Body of pancreas (tissue), 4 donors: ENCODE measurements at regions not wholly inside any gene's neighbourhood (a gene's known extent, or its start where the extent isn't known, plus 50 kb on each side); places are given as distances from the start of the nearest gene placed in this dataset.

Source experiments
- ATAC-seq: fragments of 150-250 bp; one replicate; pipeline ENCODE4 v1.9.1; 2016
- DNase-seq, 4 donors: peaks; one replicate each; pipeline ENCODE4 v3.0.0-alpha.2; 2019
- H3K27ac ChIP-seq, 4 donors: fragments of 200-600 bp; sonication (generic); 1 replicate in 3 of 4; 2 replicates in 1 of 4; pipeline versions ENCODE4 v1.5.1 to v1.6.1; 2016 to 2019; ENCODE audit warnings: mild to moderate bottlenecking in 1 of 4, mixed read lengths in 1 of 4, moderate library complexity in 1 of 4
- H3K27me3 ChIP-seq, 2 donors: fragments of 200-600 bp; sonication (generic); one replicate each; pipeline ENCODE4 v1.6.0; 2016; ENCODE audit warnings: mild to moderate bottlenecking in 1 of 2
- H3K36me3 ChIP-seq, 2 donors: fragments of 200-600 bp; sonication (generic); replicated peaks in 1 of 2; 2 replicates each; pipeline ENCODE4 v1.5.1; 2016; ENCODE audit warnings: low read depth in 2 of 2; ENCODE audit not compliant: insufficient read depth in 1 of 2
- H3K4me1 ChIP-seq: fragments of 200-600 bp; sonication (generic); one replicate; pipeline ENCODE4 v1.6.0; 2016
- H3K4me3 ChIP-seq, 2 donors: fragments of 200-600 bp; sonication (generic); 1 replicate in 1 of 2; 2 replicates in 1 of 2; pipeline ENCODE4 v1.5.1; 2016 to 2019
- H3K9me3 ChIP-seq, 3 donors: fragments of 200-600 bp; sonication (generic); 1 replicate in 2 of 3; 2 replicates in 1 of 3; pipeline ENCODE4 v1.5.1; 2016
- POLR2A ChIP-seq, 3 donors: fragments of 450-650 bp; IDR thresholded peaks; one replicate each; pipeline ENCODE4 v1.6.1; 2016; ENCODE audit warnings: antibody characterized with exemption in 3 of 3, mild to moderate bottlenecking in 2 of 3
- whole genome bisulfite sequencing, 2 donors: methylation state at CpG; one replicate each; pipeline ENCODE4 v1.1.5; 2017; 5-methylcytosine and 5-hydroxymethylcytosine counted together
- intact Hi-C: fragments of 100-400 bp; cut with DNase I; formaldehyde crosslinking; loops from one replicate; pipeline ENCODE4 v1.15.1; 2023
- TF ChIP-seq, protein P1 (sequence below), 7 experiments: fragments of 450-650 bp in 4 of 7; fragments of 200-600 bp in 3 of 7; sonication (generic) in 3 of 7; IDR thresholded peaks; one replicate each; pipeline ENCODE4 v1.5.1; 2016 to 2019; ENCODE audit warnings: antibody characterized with exemption in 7 of 7

DNA sequence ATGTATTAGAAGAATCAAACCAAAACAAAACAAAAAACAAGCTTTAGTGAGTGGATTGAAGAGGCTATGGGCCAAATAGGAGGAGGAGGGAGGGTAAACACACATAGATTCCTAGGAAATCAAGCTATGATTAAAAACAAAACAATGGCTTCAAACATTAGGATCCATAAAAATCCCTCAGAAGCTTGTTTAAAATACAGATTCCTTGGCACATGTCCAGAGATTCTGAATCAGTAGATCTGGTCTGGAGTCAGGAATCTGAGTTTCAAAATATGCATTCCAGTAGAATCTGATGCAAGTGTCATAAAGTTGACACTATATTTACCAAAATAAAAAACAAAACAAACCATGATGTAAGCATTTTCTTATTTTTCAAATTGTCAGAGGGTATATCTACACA lies 692.8 kb upstream of the SGCG start:
- no peak for TF ChIP-seq POLR2A (IDR thresholded peaks at IDR 0.05)
- TF ChIP-seq, protein P1, sequence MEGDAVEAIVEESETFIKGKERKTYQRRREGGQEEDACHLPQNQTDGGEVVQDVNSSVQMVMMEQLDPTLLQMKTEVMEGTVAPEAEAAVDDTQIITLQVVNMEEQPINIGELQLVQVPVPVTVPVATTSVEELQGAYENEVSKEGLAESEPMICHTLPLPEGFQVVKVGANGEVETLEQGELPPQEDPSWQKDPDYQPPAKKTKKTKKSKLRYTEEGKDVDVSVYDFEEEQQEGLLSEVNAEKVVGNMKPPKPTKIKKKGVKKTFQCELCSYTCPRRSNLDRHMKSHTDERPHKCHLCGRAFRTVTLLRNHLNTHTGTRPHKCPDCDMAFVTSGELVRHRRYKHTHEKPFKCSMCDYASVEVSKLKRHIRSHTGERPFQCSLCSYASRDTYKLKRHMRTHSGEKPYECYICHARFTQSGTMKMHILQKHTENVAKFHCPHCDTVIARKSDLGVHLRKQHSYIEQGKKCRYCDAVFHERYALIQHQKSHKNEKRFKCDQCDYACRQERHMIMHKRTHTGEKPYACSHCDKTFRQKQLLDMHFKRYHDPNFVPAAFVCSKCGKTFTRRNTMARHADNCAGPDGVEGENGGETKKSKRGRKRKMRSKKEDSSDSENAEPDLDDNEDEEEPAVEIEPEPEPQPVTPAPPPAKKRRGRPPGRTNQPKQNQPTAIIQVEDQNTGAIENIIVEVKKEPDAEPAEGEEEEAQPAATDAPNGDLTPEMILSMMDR (IDR thresholded peaks at IDR 0.05) = no peak

DNA sequence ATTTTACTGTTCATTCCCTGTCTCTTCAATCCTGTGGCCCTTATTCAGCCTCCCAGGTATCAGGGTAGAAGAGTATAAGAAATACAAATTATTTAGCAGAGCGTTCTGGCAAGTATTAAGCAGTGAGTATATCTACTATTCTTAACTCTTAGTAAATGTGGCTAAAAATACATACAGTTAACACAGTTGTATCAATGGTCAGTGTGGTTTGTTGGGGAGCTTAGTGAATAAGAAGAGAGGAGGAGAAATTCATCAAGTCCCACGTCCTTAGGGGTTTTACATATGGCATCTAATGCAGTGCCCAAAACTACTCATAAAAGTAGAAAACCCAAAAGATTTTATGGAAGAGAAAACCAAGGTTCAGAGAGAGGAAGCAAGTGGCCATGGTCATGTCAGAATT lies 691.0 kb upstream of the SGCG start:
- Histone ChIP-seq H3K4me1 (no peaks in the 10 kb centered on the region), H3K9me3 (no peaks in the 10 kb centered on the region), H3K27ac (no peak overlapping the region), H3K4me3 (no peak overlapping the region), H3K36me3 (no peaks in the 10 kb centered on the region), H3K27me3 (no peaks in the 10 kb centered on the region)
- ATAC-seq (no peak), DNase-seq (no peak)
- WGBS, 2 donors = 39 to 69% methylated on average over 2 of the region's 2 CpGs
- intact Hi-C loops = no loop called here
- TF ChIP-seq POLR2A (IDR thresholded peaks at IDR 0.05) = no peak
- TF ChIP-seq, protein P1 (IDR thresholded peaks at IDR 0.05) = no peak

More for the DNA sequence above, 692.8 kb upstream of the SGCG start:
- no peak for ATAC-seq
- no peaks in the 10 kb centered on the region for H3K4me1 ChIP-seq
- no peaks in the 10 kb centered on the region for H3K36me3 ChIP-seq
- intact Hi-C loops = no loop called here
- H3K27me3 ChIP-seq = no peaks in the 10 kb centered on the region
- no peak for DNase-seq
- no peaks in the 10 kb centered on the region for H3K9me3 ChIP-seq
- no peak overlapping the region for H3K27ac ChIP-seq
- H3K4me3 ChIP-seq = no peak overlapping the region

DNA sequence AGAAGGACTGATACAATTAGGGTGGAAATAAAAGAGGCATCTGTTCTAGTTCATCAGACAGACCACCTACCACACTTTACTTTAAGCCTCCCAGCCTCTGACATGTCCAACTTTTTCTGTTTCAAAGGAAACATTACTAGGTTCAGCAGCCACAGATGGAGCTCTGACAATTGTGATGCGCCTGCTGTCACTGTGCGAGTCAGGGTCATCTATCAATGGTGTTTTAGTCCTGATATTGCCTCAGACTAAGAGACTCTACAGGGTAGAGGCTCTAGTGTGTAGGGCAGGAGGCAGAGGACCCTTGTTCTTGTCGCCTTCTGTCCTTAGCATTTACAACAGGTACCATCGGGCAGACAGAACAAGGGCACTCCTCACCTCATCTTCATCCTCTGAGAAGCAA lies 685.0 kb upstream of the SGCG start:
- no peak overlapping the region for H3K4me3 ChIP-seq
- TF ChIP-seq, protein P1 (IDR thresholded peaks at IDR 0.05) = no peak
- no peak for TF ChIP-seq POLR2A (IDR thresholded peaks at IDR 0.05)
- H3K9me3 ChIP-seq = no peaks in the 10 kb centered on the region
- no peak overlapping the region for H3K27ac ChIP-seq
- intact Hi-C loops = no loop called here
- no peak for DNase-seq
- ATAC-seq = no peak
- H3K27me3 ChIP-seq = no peaks in the 10 kb centered on the region
- H3K36me3 ChIP-seq = no peaks in the 10 kb centered on the region
- 70 to 83% methylated on average over 4 of the region's 4 CpGs for WGBS, 2 donors
- no peaks in the 10 kb centered on the region for H3K4me1 ChIP-seq

DNA sequence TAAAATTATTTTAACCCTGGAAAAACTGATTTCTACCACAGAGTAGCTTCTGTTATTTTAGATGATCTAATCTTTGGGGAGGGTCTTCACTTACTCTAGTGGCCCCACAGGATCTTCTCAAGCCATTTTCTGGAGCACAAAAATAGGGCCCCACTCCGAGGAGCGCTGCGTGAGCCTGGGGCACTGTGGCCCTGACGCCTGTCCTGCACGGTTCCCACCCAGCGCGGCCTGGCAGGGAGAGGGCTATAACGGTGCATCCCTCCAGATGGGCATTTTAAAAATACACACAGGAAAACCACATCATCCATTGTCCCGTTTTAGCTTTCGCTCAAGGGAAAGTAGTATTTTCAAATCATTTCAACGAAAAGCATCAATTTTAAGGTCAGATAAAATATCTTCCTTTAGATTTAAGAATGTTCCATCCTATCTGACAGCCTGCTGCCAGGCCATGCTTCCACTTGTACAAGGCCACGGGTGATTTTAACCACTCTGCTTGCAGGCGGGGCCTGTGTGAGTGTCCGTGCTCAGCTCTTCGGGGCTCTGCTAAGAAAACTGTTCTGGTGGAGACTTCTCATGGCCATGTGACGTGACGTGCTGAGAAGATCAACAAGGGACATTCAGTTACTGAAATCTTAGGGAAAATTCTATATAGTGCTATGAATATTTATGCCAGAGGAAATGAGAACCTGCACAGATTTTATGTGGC lies 683.8 kb upstream of the SGCG start:
- no peak for DNase-seq
- no peaks in the 10 kb centered on the region for H3K36me3 ChIP-seq
- H3K27ac ChIP-seq = no peak overlapping the region
- TF ChIP-seq, protein P1 (IDR thresholded peaks at IDR 0.05) = no peak
- no peak for TF ChIP-seq POLR2A (IDR thresholded peaks at IDR 0.05)
- no peaks in the 10 kb centered on the region for H3K9me3 ChIP-seq
- ATAC-seq = no peak
- WGBS, 2 donors = 75 to 83% methylated on average over 17 of the region's 17 CpGs
- no peaks in the 10 kb centered on the region for H3K27me3 ChIP-seq
- H3K4me1 ChIP-seq = no peaks in the 10 kb centered on the region
- intact Hi-C loops = no loop called here
- no peak overlapping the region for H3K4me3 ChIP-seq
